ENCODE measurements at regions not wholly inside any gene's neighbourhood (a gene's known extent, or its start where the extent isn't known, plus 50 kb on each side); places are given as distances from the start of the nearest gene placed in this dataset.

GRCh38 chr17:77867308-77867781 is 91.2 kb upstream of the TNRC6C start:
- no peak for DNase-seq

- no peak for DNase-seq
Observed at GRCh38 chr17:77867976-77868713, 90.4 kb upstream of the TNRC6C start.

- DNase-seq, result no peak
Observed at GRCh38 chr17:77869041-77869599, 89.4 kb upstream of the TNRC6C start.

GRCh38 chr17:77869665-77870132 is 88.8 kb upstream of the TNRC6C start:
- no peak for DNase-seq

- DNase-seq, result peak; percentile 61
Observed at GRCh38 chr17:77872199-77872598, 86.3 kb upstream of the TNRC6C start.

GRCh38 chr17:77872714-77873499 is 85.6 kb upstream of the TNRC6C start:
- peak; percentile 94 for DNase-seq

- peak; percentile 83 for DNase-seq
Observed at GRCh38 chr17:77873500-77874302, 84.8 kb upstream of the TNRC6C start.

- no peak for DNase-seq
Observed at GRCh38 chr17:77874303-77875050, 84.0 kb upstream of the TNRC6C start.

- no peak for DNase-seq
Observed at GRCh38 chr17:77875051-77875780, 83.3 kb upstream of the TNRC6C start.

GRCh38 chr17:77875881-77876509 is 82.5 kb upstream of the TNRC6C start:
- no peak for DNase-seq

GRCh38 chr17:77877036-77877435 is 81.5 kb upstream of the TNRC6C start:
- peak; percentile 45 for DNase-seq

- peak; percentile 65 for DNase-seq
Observed at GRCh38 chr17:77877646-77878355, 80.7 kb upstream of the TNRC6C start.

- no peak for DNase-seq
Observed at GRCh38 chr17:77879226-77879895, 79.1 kb upstream of the TNRC6C start.

GRCh38 chr17:77879896-77880280 is 78.6 kb upstream of the TNRC6C start:
- DNase-seq, result no peak

- DNase-seq, result no peak
Observed at GRCh38 chr17:77880711-77881450, 77.6 kb upstream of the TNRC6C start.

- DNase-seq, result no peak
Observed at GRCh38 chr17:77881545-77881944, 77.0 kb upstream of the TNRC6C start.

- DNase-seq, result no peak
Observed at GRCh38 chr17:77882040-77882439, 76.5 kb upstream of the TNRC6C start.

- no peak for DNase-seq
Observed at GRCh38 chr17:77882481-77883212, 75.9 kb upstream of the TNRC6C start.
